Germinal center (tissue), 1 donor: ENCODE measurements at regions not wholly inside any gene's neighbourhood (a gene's known extent, or its start where the extent isn't known, plus 50 kb on each side); places are given as distances from the start of the nearest gene placed in this dataset.
"Not testable (repeated sequence)": the region's sequence is repeated elsewhere in the genome, so short reads cannot be mapped to it uniquely, and the experiment has no call there.

Experiments
- DNase-seq: peaks from one replicate; pipeline ENCODE4 v3.0.0; 2012; ENCODE audit warnings: mixed read lengths, low spot score

DNA sequence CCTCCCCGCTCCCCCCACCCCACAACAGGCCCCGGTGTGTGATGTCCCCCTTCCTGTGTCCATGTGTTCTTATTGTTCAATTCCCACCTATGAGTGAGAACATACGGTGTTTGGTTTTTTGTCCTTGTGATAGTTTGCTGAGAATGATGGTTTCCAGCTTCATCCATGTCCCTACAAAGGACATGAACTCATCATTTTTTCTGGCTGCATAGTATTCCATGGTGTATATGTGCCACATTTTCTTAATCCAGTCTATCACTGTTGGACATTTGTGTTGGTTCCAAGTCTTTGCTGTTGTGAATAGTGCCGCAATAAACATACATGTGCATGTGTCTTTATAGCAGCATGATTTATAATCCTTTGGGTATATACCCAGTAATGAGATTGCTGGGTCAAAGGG lies 104.3 kb downstream of the MTPN start:
- DNase-seq, result not testable (repeated sequence)

DNA sequence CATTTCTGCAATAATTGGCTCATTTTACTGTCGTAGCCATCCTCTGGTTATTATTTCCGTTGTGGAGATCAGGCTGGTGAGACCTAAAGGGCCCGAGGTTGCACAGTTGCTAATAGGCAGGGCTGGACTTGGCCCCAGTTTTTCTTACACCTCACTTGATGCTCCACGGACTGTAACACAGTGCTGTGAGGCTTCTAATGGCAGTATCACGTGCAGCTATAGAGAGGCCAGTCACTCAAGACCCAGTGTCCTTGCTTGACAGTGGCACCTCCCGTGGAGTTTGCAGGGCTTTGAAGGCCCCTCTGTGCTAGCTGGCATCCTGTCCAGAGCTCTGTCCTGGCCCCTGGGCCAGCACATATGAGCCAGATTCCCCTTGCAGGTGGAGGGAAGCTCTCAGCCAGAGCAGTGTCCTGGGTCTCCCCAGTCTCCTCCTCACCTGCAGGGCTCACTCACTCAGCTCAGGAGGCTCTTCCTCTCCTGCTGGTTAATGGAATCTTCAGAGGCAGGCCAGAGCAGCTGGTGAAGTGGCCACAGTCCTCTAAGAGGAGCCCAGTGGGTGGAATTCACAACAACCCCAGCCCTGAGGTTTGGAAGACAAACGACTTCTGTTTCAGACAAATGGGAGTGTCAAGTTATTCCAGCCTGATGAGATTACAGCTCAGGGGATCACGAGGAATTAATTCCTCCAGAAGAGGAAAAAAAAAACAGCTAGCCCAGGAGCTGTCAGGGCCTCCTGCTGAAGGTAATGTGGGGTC lies 114.2 kb upstream of the FAM180A start:
- no peak for DNase-seq

DNA sequence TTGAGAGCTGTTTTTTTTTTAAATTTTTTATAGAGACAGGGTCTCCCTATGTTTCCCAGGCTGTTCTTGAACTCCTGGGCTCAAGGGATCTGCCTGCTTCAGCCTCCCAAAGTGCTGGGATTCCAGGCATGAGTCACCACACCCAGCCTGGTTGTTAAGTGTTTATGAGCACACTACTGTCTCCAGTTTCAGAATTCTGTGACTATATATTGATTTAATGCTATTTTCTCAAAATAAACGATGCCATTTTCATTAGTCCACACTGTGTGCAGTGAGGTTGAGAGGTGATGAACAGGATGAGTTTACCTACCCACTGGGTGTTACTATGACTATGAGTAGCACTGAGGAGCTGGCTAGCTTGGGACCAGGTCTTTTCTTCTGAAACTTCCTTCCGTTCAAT lies 110.9 kb upstream of the FAM180A start:
- DNase-seq, result no peak

DNA sequence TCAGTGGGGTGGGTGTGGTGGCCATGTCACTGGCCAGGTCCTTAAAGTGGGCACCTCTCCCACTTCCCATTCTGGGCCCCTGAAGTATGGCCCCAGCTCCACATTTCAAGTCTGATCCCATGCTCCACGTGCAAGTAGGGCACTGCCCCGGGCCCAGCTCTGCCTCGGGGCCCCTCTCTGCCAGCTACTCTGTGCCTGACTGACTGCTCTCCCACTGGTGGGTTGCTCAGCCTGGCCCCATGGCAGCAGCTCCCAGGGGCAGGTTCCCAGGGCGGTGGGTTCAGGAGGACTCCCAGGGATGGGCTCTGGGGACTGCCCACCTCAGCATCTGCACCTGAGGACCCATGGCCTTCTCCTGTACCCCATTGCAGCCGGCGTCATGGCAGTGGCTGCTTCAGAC lies 110.2 kb upstream of the FAM180A start:
- no peak for DNase-seq

DNA sequence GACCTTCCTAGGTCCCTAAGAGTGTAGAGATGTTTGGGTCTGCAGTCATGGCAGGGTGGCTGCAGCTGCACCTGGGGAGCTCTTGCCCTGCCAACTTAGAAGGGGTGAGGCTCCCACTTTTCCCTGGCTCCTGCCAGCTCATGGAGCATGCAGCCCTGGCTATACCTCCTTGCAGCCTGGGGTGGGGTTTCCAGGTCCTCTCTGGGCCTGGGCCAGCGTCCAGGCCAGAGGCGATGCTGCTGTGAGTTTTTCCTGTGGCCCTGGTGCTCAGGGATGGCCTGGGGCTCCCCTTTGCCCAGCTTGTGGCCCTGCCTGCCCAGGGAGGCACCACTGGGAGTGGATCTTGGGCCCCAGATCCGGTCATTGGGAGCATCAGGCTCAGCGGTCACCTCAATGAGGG lies 109.8 kb upstream of the FAM180A start:
- no peak for DNase-seq

DNA sequence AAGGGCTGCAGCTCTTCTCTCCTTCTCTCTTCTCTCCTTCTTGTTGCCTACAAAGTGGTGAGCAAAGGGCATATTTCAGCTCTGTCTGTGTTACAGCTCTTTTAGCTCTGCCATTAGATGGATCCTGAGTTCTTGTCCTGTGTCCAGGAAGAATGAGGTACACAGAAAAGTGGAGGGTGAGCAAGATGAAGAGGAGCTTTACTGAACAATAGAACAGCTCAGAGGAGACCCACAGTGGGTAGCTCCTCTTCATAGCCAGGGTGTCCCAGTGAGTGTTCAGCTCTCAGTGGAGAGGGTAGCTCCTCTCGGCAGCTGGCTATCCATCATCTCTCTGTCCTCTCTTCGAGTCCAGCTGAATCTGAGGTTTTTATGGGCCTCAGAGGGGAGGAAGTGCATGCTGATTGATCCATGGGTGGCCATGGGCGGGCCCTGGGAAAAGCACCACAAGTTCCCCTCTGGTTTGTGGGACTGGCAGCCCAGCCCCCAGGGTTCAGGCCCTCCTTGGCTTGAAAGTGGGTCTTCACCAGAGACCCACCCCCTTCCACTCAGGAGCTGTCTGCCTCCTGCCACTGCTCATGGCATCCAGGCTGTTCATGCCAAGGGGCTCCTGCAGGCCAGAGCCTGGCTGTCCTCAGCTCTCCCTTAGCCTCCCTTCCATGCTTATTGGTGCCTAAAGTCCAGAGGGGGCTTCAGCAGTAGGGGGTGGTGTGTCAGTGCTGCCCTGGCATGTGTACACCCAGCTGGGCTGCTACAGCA lies 109.1 kb upstream of the FAM180A start:
- DNase-seq, result no peak

DNA sequence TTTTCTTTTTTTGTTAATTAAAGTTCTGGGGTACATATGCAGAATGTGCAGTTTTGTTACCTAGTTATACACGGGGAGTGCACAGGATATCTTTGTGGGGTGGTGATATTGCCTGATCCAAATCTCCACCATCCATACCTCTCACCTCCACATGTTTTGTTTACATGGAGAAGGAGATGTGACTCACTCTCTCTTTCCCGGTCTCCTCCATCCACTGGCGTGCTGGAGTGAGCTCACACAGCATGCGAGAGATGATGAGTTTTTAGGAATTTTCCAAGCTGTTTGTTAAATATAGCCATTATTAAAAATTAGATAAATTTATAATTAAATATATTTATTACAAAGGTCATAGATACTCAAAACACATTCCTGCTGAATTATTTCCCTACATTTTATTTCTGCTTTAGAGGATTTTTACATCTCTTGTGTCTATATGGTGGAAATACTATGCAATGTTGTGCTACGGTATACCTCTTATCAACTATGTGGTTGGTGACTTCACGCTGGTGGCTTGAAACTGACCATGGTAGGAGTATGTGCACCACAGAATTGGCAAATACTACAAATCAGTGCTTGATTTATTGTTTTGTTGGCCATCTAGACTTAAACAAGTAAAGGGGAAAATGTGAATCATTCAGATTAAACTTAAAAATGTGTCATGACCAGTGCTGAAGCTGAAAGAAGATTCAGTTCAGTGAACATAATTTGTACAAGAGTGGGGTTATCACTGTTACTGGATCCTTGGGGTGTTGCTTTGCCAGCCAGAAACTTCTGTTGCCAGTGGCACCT lies 107.9 kb upstream of the FAM180A start:
- DNase-seq, result no peak

DNA sequence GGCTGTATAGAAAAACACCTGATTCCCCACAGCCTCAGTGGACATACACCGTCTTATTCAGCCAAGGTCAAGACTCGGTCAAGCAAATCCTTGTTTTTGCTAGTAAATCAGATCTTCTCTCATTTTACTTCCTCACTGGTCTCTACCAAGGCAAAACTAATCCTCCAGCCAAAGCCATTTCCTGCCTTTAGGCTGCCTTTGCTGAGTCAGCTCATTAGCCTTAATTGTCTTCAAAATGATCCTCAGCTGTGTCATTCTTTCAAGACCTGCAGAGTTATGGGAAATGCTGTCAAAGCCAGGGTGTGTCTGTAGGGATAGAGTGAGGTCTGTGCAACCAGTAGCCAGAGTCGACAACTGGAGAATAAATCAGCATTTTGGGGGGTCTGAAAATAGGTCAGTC lies 107.2 kb upstream of the FAM180A start:
- DNase-seq, result no peak

DNA sequence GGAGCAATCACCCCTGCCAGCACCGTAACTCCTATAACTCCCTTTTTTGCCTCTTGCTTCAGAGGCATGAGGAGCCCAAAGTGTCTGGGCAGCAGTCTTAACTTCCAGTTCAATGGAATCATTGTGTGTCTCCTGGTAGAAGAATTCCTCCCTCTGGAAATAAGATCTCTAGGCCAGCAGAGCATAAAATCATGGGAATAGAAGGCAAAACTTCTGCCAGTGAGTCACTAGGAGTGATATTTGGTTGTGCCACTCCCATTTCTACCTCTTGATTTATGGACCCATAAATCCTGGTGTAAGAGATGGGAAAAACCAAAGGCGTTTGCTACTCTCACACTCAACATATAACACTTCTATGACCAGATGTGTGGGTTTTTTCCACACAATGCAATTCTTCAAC lies 104.9 kb upstream of the FAM180A start:
- DNase-seq, result no peak

DNA sequence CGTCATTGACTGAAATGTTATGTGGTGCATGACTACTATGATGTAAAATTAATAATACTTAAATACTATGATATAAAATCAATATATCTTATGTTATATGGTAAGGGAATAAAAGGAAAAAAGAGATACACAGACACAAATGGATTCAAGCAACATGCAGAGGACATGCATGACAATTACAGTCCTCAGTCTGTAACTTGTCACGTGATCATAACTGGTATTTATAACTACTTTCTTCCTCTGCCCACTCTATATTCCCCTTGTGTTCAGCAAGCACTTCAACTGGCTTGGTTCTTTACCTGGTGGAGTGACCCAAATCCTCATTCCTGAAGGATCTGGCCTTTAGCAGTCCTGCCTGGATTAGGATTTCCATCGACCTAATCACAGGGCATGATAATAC lies 104.4 kb upstream of the FAM180A start:
- DNase-seq, result no peak

DNA sequence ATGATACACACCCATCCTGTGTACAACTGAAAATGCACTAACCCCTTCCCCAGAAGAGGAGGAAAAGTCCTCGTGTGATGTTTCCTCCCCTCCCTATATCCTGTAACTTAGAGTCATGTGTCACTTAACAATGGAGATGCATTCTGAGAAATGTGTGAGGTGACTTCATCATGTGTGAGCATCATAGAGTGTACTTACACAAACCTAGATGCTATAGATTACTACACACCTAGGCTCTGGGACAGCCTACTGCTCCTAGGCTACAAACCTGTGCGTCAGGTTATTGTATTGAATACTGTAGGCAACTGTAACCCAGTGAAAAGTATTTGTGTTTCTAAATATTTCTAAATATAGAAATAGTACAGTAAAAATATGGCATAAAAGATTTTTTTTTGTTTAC lies 98.6 kb upstream of the FAM180A start:
- DNase-seq, result no peak

DNA sequence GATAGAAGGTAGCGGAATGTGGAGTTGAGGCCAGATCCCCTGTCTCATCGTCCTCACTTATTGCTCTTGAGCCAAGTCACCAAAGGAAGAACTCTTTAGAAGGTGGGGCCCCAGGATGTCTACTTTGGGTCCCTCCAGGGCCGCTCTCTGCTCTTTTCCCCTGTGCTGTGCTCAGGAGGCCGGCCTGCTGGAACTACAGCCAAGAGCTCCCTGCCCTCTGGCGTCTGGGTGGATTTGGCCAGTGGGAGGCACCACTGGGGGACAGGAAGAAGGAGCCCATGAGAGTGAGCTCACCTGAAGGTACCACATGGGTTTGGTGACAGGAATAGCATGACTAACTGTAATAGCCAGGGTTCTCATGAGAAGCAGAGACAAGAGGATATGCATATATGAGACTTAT lies 97.7 kb upstream of the FAM180A start:
- DNase-seq, result no peak

DNA sequence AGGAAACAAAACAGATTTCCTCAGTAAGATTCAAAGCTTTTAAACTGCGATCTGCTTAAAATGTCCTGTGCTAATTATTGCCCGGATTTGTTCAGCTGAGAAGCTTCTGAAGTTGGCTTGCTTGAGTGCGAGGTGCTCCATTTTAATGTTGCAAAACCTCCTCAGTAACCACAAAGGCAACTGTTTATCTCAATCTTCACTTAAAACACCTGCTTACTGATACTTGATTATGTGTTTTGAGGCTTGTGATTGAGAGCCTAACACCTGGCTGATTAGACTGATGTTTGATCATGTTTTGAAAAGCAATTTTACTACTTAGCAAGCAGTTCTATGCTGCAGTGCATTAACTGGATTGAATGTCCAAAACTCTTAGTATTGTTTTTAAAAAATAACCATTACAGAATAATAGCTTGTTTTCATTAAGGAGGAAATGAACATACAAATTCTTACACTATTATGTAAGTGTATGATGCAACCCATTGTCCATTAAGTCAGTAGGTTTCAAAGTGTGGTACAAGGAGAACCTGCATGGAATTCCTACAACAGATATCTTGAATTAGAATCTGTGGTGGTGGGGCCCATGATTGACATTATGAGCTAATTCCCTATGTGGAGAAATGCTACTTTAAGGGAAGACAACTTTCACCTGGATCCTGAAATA lies 96.9 kb upstream of the FAM180A start:
- DNase-seq, result no peak

DNA sequence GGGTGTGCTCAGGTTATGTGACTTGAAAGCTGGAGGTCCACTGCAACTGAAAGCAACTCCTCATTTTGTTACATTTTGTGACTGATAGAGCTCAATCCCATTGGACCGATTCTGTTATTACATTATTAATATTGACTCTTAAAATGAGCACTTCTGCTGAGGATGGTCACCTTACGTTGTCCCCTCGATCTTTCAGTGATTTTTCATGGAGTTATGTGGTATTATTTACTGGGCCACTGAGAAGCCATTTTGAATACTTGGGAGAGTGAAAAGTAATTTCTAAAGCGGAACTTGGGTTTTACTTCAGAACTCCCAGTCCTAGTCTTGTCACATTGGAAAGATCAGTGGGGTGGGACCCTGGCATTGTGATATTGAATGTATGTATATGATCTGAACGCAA lies 96.3 kb upstream of the FAM180A start:
- no peak for DNase-seq

DNA sequence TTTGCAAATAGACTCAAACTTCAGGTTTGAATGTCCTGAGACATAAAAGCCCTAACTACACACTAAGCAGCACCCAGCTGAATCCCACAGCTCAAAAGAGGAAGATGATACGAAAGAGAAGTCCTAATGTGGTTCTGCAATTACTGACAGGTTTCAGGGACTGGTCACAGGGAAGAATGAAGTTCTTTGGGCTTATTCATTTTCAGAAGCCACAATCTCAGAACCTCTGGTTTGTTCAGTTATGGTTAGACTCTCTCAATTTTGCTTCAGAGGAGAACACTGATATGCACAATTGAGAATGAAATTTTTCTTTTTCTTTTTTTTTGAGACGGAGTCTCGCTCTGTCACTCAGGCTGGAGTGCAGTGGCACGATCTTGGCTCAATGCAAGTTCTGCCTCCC lies 94.6 kb upstream of the FAM180A start:
- no peak for DNase-seq

DNA sequence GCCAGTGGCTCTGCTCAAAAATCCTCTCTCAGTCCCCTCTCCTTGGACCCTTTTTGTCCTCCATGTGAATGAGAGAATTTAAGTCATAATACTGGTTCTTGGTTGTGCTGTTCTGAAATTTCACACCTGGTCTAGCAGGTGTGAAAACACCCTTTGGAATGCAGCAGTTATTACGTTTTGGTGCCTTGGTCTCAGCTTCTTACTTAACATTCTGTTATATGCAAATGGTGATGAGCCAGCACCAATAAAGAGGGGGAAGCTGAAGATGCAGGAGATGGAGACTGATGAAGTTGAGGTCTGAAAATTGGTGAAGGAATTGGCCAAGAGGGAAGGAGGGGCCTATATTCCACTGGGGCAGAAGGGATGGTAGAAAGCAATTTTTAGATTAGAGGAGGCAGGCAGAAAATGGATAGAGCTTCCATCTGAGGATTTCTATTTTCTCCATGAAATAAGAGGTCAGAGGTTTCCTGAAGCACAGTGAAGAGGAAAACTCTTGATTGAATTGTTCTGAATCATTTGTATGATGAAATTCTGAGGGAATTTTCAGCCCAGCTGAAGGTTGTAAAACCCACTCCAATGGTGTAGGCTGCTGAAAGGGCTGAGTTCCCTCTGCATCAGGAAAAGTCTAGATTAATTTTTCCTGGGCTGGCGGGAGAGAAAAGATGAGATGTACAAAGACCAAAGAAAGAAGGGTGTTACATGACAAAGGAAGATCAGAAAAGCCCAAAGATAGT lies 94.0 kb upstream of the FAM180A start:
- DNase-seq, result no peak

DNA sequence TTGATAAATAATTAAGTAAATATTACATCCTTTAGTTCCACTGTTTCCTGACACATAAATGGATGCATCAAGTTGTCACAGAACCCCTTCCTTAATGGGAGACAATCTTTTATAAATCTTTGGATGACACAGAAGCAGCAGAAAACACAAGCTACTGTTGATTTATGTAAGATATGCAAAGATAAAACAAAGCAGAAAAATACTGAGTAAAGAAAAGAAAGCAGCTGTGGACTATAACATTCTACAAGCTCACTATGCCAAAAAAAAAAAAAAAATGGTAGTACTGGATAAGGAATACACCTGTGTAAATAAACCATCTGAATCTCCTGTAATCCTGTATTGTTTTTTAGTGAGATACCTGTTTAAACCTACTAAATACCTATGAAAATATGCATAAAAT lies 92.0 kb upstream of the FAM180A start:
- no peak for DNase-seq

DNA sequence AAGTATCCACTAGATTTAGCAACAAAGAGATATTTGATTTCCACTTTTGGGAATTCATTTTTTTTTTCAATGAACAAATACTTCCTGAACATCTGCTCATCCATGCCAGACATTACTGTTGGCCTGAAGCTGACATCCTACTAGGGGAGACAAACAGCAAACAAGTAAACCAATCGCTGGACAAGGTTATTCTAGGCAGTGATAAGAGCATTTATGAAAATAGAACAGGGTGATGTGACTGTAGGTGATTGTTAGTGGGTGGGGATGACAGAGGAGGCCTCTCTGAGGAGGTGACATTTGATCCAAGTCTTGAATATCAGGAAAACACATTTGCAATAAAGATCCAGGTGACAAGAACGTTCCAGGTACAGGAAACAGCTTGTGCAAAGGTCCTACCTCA lies 89.1 kb upstream of the FAM180A start:
- DNase-seq, result no peak

DNA sequence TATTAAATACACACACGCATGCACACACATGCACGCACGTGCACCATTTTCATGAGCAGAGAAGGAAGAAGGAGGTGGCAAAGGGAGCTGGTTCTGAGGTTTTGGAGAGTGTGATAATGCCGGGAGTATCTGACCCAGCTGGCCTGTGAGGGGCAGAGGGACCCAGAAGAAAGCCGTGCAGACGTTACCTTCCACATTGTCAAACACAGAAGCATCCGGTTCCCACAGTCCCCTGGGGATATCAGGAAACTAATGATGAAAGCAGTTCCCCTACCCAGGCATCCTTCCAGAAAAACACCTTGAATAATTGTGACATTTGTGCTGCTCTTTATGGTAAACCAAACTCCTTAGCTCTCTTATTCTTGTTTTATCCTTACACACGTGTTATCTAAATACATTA lies 85.7 kb upstream of the FAM180A start:
- no peak for DNase-seq

DNA sequence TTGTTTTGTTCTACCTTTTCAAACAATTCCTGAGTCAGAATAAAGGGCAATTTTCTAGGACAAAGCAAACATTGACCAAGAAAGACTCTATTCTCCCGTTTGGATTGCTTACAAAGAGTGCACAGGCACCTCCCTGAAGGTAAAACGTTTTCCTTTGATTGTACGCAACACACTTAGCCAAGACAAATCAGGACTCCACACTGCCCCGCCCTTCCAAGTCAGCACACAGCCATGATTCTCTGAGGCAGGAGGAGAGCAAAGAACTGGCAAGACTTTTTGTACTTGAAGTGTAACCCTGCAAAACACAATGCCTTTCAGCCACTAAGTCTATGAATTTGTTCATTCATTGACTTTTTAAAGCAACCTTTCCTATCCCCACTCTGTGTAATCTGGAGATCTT lies 85.0 kb upstream of the FAM180A start:
- no peak for DNase-seq

DNA sequence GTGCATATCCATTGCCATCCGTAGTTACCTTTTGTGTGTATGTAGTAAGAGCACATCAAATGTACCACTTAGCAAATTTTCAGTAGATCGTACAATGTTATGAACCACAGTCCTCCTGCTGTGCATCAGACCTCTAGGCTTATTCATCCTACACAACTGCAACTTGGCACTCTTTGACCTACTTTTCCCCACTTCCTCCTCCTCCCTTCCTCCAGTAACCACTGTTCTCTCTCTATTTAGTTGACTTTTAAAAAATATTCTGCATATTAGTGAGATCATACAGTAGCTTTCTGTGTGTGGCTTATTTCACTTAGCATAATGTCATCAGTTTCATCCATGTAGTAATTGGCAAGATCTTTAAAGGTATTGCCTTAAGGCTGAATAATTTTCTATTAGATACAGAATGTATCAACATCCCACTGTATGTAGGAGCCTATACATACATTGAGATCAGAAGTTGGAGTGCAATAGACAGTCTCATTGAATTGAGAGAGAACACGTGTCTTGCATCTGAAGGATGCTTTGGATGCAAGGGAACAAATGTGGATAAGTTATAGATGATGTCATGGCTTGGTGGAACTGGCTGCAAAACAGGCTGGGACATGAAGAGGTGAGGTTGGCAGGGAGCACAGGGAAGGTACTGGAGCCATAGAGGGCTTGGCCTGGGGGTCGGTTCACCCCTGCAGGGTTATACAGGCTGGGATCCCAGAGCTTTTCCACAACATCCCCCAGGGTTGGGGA lies 83.0 kb upstream of the FAM180A start:
- no peak for DNase-seq
